Caki2 (cell line): ENCODE measurements at regions not wholly inside any gene's neighbourhood (a gene's known extent, or its start where the extent isn't known, plus 50 kb on each side); places are given as distances from the start of the nearest gene placed in this dataset.
"Not testable (repeated sequence)": the region's sequence is repeated elsewhere in the genome, so short reads cannot be mapped to it uniquely, and the experiment has no call there.

ENCODE experiments used
- DNase-seq: peaks from one replicate; pipeline ENCODE4 v3.0.0-alpha.2; 2015; ENCODE audit warnings: low read depth
- in situ Hi-C: cut with HindIII; loops from 2 replicates; pipeline ENCODE4 v1.10.0; 2016; ENCODE audit warnings: low sequenced_read_pairs, low pct_unique_long_range_greater_than_20kb, mixed read lengths

- in situ Hi-C loops, result no loop called here
- no peak for DNase-seq
Measured at GRCh38 chr7:152905949-152906348, 146.4 kb downstream of the ACTR3B start.

DNA sequence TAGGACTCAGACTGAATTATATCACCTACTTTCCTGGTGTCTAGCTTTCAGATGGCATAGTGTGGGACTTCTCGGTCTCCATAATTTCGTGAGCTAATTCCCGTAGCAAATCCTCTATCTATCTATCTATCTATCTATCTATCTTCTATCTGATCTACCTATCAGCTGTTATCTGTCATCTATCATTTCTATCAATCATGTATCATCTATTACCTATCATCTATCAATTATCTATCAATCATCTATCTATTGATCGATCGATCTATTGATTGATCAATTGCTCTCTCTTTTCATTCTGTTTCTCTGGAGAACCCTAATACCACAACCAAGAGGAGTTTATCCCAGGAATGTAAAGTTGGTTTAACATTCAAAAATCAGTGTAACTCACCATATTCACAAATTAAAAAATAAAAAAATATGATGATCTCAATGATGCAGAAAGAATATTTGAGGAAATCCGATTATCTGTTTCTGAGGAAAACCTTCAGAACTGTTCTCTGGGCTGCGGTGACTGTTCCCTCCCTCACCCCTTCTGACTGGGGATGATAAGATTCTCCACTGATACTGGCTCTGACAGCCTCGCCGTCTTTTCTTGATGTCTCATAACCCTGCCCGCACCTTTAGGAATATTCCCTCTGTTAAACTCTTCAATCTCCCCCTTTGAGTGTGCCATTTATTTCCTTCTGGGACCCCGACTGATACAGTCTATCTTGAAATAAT, 147.7 kb downstream of the ACTR3B start:
- in situ Hi-C loops, result no loop called here
- DNase-seq, result no peak

- in situ Hi-C loops, result no loop called here
- DNase-seq, result no peak
Measured at GRCh38 chr7:152909280-152909679, 149.7 kb downstream of the ACTR3B start.

DNA sequence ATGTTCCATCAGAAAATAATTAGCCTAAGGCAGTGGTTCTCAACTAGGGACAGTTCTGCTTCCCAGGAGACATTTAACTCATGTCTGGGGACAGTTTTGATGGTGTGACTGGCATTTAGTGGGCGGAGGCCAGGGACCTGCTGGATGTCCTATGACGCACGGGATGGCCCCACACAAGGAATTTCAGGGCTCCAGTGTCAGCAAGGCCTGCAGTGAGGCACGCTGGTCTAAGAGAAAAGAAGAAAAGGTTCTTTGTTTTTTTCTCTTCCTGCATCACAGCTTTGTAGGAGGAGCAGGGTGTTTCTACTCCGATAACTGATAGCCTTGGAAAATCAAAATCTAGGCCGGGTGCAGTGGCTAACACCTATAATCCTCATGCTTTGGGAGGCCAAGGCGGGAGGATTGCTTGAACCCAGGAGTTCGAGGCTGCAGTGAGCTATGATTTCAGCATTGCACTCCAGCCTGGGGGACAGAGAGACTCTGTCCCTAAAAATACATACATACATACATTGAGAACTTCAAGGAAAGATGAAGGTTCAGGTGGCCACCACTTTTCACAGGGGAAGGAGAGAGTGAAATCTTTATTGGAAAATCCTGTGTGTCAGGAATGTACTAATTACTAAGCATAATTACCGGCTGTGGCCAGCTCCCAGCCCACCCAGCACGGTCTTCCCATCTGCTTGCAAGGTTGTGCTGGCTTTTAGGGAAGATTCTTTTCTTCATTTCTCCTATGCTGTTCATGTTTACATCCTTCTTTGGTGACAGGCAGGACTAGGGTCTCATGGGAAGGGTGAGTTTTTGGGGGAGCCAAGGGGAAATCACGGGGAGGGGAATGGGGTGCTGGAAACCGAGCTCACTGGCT, 150.4 kb downstream of the ACTR3B start:
- no peak for DNase-seq
- in situ Hi-C loops, result no loop called here

DNA sequence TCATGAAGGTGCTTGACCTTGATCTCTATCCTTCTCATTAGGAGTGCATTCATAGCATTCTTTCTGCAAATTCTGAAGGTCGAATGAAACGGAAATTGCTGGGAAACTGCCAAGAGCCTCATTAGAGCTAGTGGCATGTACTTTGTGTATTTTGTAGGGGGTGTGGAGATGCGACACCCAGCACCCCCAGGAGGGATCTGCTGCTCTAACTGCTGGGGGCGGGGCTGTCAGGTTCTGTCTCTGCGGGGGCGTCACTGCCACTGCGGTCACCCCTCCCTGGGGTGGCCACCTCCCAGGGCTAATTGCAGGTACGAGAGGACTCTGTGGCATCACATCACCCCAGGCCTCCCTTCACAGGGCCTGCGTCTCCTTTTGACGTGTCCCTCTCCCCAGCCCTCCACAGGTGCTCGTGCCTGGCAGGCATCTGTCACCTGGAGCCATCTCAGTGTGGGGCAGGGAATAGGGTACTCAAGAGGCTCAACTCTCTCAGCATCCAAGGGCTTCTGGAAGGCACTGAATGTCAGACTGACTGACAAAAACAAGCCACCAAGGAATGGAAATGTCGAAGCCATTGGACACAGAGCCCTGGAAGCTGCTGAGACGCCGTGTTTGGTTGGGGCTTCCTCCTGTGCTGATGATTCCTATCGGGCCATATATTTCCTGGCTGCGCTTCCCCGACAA, 151.1 kb downstream of the ACTR3B start:
- no peak for DNase-seq
- in situ Hi-C loops, result no loop called here

GRCh38 chr7:152911226-152911560, 151.6 kb downstream of the ACTR3B start:
- in situ Hi-C loops, result no loop called here
- DNase-seq, result no peak

- in situ Hi-C loops, result no loop called here
- no peak for DNase-seq
Measured at GRCh38 chr7:152911922-152912321, 152.4 kb downstream of the ACTR3B start.

DNA sequence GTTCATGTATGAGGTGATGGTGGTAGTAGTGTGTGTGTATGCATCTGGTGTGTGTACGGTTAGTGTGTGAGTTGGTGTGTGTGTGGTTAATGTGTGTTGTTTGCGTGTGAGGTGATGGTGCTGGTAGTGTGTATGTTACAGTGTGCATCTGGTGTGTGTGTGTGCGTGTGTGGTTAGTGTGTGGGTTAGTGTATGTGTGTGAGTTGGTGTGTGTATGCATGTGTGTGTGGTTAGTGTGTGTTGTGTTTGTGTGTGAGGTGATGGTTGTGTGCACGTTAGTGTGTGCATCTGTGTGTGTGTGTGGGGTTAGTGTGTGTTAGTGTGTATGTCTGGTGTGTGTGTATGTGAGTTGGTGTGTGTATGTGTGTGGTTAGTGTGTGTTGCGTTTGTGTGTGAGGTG, 153.0 kb downstream of the ACTR3B start:
- DNase-seq, result no peak
- in situ Hi-C loops, result no loop called here

GRCh38 chr7:152913492-152913891, 153.9 kb downstream of the ACTR3B start:
- in situ Hi-C loops, result no loop called here
- no peak for DNase-seq

DNA sequence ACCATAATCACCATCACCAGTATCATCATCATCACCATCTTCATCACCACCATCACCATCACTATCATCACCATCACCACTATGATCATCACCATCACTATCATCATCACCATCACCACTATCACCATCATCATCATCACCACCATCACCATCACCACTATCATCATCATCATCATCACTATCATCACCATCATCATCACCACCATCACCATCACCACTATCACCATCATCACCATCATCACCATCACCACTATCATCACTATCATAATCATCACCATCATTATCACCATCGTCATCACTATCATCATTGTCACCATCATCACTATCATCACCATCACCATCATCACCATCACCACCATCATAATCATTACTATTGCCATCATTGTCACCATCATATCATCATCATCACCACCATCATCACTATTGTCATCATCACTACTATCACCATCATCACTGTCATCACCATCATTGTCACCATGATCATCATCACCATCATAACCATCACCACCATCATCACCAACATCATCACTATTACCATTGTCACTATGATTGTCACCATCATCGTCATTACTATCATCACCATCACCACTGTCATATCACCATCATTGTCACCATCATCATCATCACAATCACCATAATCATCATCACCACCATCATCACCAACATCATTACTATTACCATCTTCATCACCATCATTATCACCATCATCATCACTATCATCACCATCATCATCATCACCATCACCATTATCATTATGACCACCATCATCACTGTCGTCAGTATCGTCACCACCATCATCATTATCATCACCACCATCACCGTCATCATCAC, 154.7 kb downstream of the ACTR3B start:
- DNase-seq, result no peak
- in situ Hi-C loops, result no loop called here

DNA sequence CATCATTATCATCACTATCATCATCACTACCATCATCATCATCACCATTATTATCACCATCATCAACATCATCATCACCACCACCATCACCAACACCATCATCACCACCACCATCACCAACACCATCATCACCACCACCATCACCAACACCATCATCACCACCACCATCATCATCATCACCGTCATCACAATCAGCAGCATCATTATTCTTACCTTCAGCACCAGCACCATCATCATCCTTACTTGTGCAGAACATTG, 155.2 kb downstream of the ACTR3B start:
- in situ Hi-C loops, DNase-seq: not testable (repeated sequence)

GRCh38 chr7:152922318-152923081, 162.9 kb downstream of the ACTR3B start:
- in situ Hi-C loops, result no loop called here
- no peak for DNase-seq

DNA sequence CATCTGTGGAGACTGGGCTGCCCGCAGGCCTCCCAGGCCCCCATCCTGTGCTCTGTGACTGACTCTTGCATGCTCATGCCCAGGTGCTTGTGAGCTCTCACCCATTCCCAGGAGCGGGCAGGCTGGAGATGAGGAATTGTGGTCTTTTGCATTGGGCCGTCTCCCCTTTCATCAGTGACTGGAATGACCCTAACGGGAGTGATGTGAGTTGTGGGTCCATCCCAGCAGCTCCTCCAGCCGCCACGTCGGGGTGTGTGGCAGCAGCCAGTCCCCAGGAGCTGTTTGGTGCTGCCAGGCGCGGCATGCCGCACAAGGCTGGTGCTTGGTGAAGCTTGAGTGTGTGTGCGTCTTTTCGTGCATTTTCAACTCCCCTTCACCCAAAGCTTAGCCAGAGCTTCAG, 164.2 kb downstream of the ACTR3B start:
- in situ Hi-C loops, result no loop called here
- no peak for DNase-seq

DNA sequence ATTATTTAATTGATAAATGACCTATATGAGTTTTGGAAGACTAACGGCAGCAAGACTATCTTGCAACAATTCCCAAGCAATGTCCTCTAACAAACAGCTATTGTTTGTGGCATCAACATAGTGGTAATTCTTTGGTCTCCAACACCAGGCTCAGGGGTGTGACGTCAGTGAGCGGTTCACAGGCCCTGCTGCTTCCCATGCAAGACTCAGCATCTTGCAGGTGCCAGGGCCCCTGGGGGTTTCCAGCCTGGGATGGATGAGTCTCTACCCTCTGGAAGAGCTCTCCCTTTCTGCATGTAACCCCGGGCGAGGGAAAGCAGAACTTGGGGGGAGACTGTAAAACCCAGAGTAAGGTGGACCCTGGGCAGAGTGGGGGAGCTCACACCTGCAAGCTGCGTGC, 164.7 kb downstream of the ACTR3B start:
- no peak for DNase-seq
- in situ Hi-C loops, result no loop called here

DNA sequence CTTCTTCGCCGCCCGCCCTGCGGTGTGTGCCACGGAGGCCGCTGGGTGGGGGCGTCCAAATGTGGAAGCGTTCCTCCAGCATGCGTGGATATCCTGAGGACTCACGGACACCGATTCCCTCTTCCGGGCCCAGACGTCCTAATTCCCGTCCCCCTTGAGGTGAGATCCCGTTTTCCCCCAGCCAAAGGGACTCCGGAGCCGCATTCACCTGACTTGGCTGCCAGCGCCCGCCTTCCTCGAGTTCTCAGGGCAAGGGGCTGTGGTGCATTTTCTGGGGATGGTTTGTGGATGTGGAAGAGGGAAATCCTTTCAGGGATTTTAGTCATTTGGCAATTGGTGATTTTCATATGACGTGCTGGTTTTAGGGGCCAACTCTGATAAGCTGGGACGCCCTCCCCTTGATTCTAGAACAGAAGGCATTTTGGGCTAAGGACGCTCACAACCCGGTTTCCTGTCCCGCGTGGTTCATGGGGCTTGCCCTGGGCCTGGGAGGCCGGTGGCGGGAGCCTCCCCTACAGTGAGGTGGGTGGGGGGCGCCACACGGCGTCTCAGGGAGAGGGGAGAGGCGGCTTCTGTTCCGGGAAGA, 165.4 kb downstream of the ACTR3B start:
- in situ Hi-C loops, result no loop called here
- DNase-seq, result no peak

DNA sequence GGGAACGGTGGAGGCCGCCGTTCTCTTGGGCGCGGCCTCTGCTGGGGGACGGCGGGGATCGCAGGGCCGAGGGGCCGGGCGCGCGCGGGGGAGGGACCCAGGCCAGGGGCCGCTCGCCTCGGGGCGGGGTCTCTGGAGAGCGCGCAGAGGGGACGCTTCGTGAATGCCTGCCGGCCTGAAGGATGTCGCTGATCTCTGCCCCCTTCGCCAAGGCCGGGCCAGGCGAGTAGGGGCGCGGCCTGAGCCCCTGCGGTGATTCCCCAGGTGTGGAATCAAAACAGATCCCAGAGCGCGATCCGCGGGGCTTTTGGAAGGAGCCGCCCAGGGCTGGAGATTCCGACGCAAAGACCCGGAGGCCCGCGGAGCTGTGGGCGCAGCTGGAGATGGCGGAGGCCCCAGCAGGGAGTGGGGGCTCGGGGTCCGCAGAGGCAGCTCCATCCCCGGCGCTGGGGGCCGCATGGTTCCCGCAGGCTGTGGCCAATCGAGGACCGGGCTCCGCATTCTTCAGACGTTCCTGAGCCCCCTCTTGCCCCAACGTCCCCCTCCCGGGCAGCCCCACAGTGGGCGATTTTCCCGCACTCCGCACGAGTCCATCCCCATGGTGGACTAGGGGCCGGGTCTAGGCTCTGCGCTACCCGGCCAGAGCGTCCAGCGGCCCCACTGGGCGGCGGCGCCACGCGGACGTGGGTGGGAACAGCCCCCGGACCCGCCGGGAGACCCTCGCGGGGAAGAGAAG, 166.0 kb downstream of the ACTR3B start:
- in situ Hi-C loops, result no loop called here
- DNase-seq, result no peak

DNA sequence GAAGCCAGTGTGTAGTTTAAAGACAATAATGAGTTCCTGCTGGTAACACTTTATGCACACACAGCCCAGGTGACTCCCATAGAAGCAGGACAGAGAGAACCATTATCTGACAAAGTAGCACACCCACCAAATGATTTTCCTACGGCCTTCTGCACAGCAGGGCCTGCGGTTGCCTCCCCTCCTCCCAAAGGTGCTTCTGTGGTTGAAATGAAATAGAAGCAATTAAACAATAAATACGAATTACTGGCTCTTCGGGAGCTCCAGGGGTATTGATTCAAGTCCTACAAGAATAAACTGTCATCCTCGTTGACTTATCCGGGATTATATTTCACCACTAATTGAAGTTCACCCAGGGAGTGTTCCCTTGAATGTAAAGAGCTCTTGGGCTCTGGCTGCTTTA, 172.1 kb downstream of the ACTR3B start:
- in situ Hi-C loops, result no loop called here
- no peak for DNase-seq
